ENCODE measurements at regions not wholly inside any gene's neighbourhood (a gene's known extent, or its start where the extent isn't known, plus 50 kb on each side); places are given as distances from the start of the nearest gene placed in this dataset.

DNA sequence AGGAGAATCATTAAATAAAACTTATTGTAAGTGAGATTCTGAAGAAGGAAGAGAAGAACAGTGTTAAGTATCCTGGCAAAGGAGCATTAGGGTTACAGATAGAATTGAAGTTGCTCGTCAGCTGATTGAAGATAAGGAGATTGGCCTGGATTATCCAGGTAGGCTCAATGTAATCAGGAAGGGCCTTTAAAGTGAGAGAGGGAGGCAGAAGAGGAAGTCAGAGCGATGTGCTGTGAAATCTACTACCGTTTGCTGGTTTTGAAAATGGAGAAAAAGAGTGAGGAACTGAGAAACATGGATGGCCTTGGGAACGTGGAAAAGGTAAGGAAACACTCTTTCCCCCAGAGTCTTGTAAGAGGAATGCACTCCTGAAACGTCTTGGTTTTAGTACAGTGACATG, 245.7 kb downstream of the ANTXR2 start:
- H3K9ac ChIP-seq (replicated peaks; ENCODE audit: extremely low read depth, insufficient read depth, low read length): no peak overlapping the region
- H3K9me1 ChIP-seq (replicated peaks; ENCODE audit: control insufficient read depth, extremely low read depth, insufficient read depth, low read length): no peaks in the 10 kb centered on the region
- FAIRE-seq (no peak), DNase-seq (ENCODE audit: low read depth, low spot score) (no peak)
- H4K20me1 ChIP-seq (replicated peaks; ENCODE audit: control insufficient read depth, extremely low read depth, insufficient read depth, low read length): no peaks in the 10 kb centered on the region
- H3K27ac ChIP-seq (ENCODE audit: insufficient read depth, low read depth, low read length): no peak overlapping the region
- no peak overlapping the region for H3K4me2 ChIP-seq (ENCODE audit: insufficient read depth, low read length)
- no peaks in the 10 kb centered on the region for H3K4me1 ChIP-seq (ENCODE audit: control insufficient read depth, extremely low read depth, insufficient read depth, low read length)
- BruUV-seq (replicated peaks): no TSS peak
- no peaks in the 10 kb centered on the region for H3K79me2 ChIP-seq (ENCODE audit: control insufficient read depth, insufficient read depth, low read length)
- no peak overlapping the region for H2AFZ ChIP-seq (ENCODE audit: low read depth, low read length)
- no peaks in the 10 kb centered on the region for H3K9me3 ChIP-seq (replicated peaks; ENCODE audit: control insufficient read depth, insufficient read depth, low read length)
- intact Hi-C loops (cut with micrococcal nuclease): no loop called here
- no peak overlapping the region for H3K4me3 ChIP-seq (replicated peaks in 1 of 3; ENCODE audit: insufficient read depth in 1 of 3, low read depth in 1 of 3, low read length in 3 of 3)
- ChIA-PET CTCF (no interaction called here), POLR2A (no interaction called here)
- TF ChIP-seq CTCF (IDR thresholded peaks at IDR 0.05; ENCODE audit: extremely low read depth in 1 of 2, insufficient read depth in 1 of 2, low read depth in 1 of 2, low read length in 2 of 2) (no peak), POLR2A (IDR thresholded peaks at IDR 0.05; ENCODE audit: low read depth, low read length) (no peak), MYC (IDR thresholded peaks at IDR 0.05; ENCODE audit: low read depth, low read length) (no peak), POLR2AphosphoS5 (IDR thresholded peaks at IDR 0.05; ENCODE audit: insufficient read depth, low read depth, low read length) (no peak), GATA2 (IDR thresholded peaks at IDR 0.05; ENCODE audit: insufficient read depth, insufficient read length, low read depth, low read length) (no peak), MAX (IDR thresholded peaks at IDR 0.05; ENCODE audit: insufficient read depth, insufficient read length) (no peak), FOS (IDR thresholded peaks at IDR 0.05; ENCODE audit: borderline replicate concordance, insufficient read depth, low read length) (no peak), EZH2 (IDR thresholded peaks at IDR 0.05; ENCODE audit: borderline replicate concordance, low read depth, low read length, severe bottlenecking) (no peak), JUN (IDR thresholded peaks at IDR 0.05; ENCODE audit: borderline replicate concordance, insufficient read depth, insufficient read length, low read depth) (no peak)
- H3K36me3 ChIP-seq (ENCODE audit: control insufficient read depth in 2 of 2, extremely low read depth in 1 of 2, insufficient read depth in 2 of 2, low read length in 2 of 2): no peaks in the 10 kb centered on the region
- no peaks in the 10 kb centered on the region for H3K27me3 ChIP-seq (ENCODE audit: control insufficient read depth in 2 of 2, insufficient read depth in 2 of 2, low read length in 2 of 2)
- dilution Hi-C loops (cut with MboI; ENCODE audit: extremely low pct_ligation_motif_present, low sequenced_read_pairs): no loop called here
